ENCODE measurements at regions not wholly inside any gene's neighbourhood (a gene's known extent, or its start where the extent isn't known, plus 50 kb on each side); places are given as distances from the start of the nearest gene placed in this dataset.
"Not testable (repeated sequence)": the region's sequence is repeated elsewhere in the genome, so short reads cannot be mapped to it uniquely, and the experiment has no call there.

- Histone ChIP-seq H3K79me2 (ENCODE audit: control insufficient read depth, insufficient read depth, low read length) (no peaks in the 10 kb centered on the region), H3K27me3 (ENCODE audit: control insufficient read depth, insufficient read depth, low read length) (no peaks in the 10 kb centered on the region), H4K20me1 (ENCODE audit: control insufficient read depth, extremely low read depth, insufficient read depth, low read length) (no peaks in the 10 kb centered on the region), H3K4me1 (ENCODE audit: control insufficient read depth, extremely low read depth, insufficient read depth, low read length) (no peaks in the 10 kb centered on the region), H3K27ac (ENCODE audit: insufficient read depth, low read length) (no peak overlapping the region), H3K36me3 (ENCODE audit: control insufficient read depth, insufficient read depth, low read length) (no peaks in the 10 kb centered on the region), H3K9me3 (ENCODE audit: control insufficient read depth, insufficient read depth, low read depth, low read length) (no peaks in the 10 kb centered on the region), H3K4me2 (ENCODE audit: extremely low read depth, insufficient read depth, low read length) (no peak overlapping the region), H3K9ac (ENCODE audit: insufficient read depth, low read length) (no peak overlapping the region), H3K4me3 (replicated peaks in 1 of 4; ENCODE audit: control extremely low read depth in 1 of 4, insufficient read depth in 1 of 4, low read depth in 3 of 4, low read length in 4 of 4) (no peak overlapping the region), H2AFZ (ENCODE audit: low read length) (no peak overlapping the region)
- no peak for DNase-seq (ENCODE audit: low read depth in 2 of 2)
- no peak for TF ChIP-seq CTCF (conservative IDR thresholded peaks at IDR 0.05 in 1 of 2, IDR thresholded peaks at IDR 0.05 in 1 of 2; ENCODE audit: low read depth in 1 of 2, low read length in 2 of 2)
- TF ChIP-seq EZH2 (IDR thresholded peaks at IDR 0.05; ENCODE audit: low read length, missing control alignments): no peak
Observed at GRCh38 chr4:131344761-131345160, 1804.3 kb upstream of the PCDH10 start.

GRCh38 chr4:131347816-131348215, 1801.3 kb upstream of the PCDH10 start:
- no peaks in the 10 kb centered on the region for H3K36me3 ChIP-seq (ENCODE audit: control insufficient read depth, insufficient read depth, low read length)
- no peak for DNase-seq (ENCODE audit: low read depth in 2 of 2)
- H3K79me2 ChIP-seq (ENCODE audit: control insufficient read depth, insufficient read depth, low read length): no peaks in the 10 kb centered on the region
- H4K20me1 ChIP-seq (ENCODE audit: control insufficient read depth, extremely low read depth, insufficient read depth, low read length): no peaks in the 10 kb centered on the region
- TF ChIP-seq CTCF (conservative IDR thresholded peaks at IDR 0.05 in 1 of 2, IDR thresholded peaks at IDR 0.05 in 1 of 2; ENCODE audit: low read depth in 1 of 2, low read length in 2 of 2) (no peak), EZH2 (IDR thresholded peaks at IDR 0.05; ENCODE audit: low read length, missing control alignments) (no peak)
- H2AFZ ChIP-seq (ENCODE audit: low read length): no peak overlapping the region
- H3K9ac ChIP-seq (ENCODE audit: insufficient read depth, low read length): no peak overlapping the region
- H3K27ac ChIP-seq (ENCODE audit: insufficient read depth, low read length): no peak overlapping the region
- H3K4me1 ChIP-seq (ENCODE audit: control insufficient read depth, extremely low read depth, insufficient read depth, low read length): no peaks in the 10 kb centered on the region
- no peaks in the 10 kb centered on the region for H3K27me3 ChIP-seq (ENCODE audit: control insufficient read depth, insufficient read depth, low read length)
- no peak overlapping the region for H3K4me2 ChIP-seq (ENCODE audit: extremely low read depth, insufficient read depth, low read length)
- no peaks in the 10 kb centered on the region for H3K9me3 ChIP-seq (ENCODE audit: control insufficient read depth, insufficient read depth, low read depth, low read length)
- no peak overlapping the region for H3K4me3 ChIP-seq (replicated peaks in 1 of 4; ENCODE audit: control extremely low read depth in 1 of 4, insufficient read depth in 1 of 4, low read depth in 3 of 4, low read length in 4 of 4)

- H3K27ac ChIP-seq (ENCODE audit: insufficient read depth, low read length): no peak overlapping the region
- no peaks in the 10 kb centered on the region for H3K9me3 ChIP-seq (ENCODE audit: control insufficient read depth, insufficient read depth, low read depth, low read length)
- TF ChIP-seq CTCF (conservative IDR thresholded peaks at IDR 0.05 in 1 of 2, IDR thresholded peaks at IDR 0.05 in 1 of 2; ENCODE audit: low read depth in 1 of 2, low read length in 2 of 2) (no peak), EZH2 (IDR thresholded peaks at IDR 0.05; ENCODE audit: low read length, missing control alignments) (no peak)
- no peak overlapping the region for H3K9ac ChIP-seq (ENCODE audit: insufficient read depth, low read length)
- no peak overlapping the region for H2AFZ ChIP-seq (ENCODE audit: low read length)
- no peak for DNase-seq (ENCODE audit: low read depth in 2 of 2)
- no peaks in the 10 kb centered on the region for H3K79me2 ChIP-seq (ENCODE audit: control insufficient read depth, insufficient read depth, low read length)
- H3K36me3 ChIP-seq (ENCODE audit: control insufficient read depth, insufficient read depth, low read length): no peaks in the 10 kb centered on the region
- H3K4me3 ChIP-seq (replicated peaks in 1 of 4; ENCODE audit: control extremely low read depth in 1 of 4, insufficient read depth in 1 of 4, low read depth in 3 of 4, low read length in 4 of 4): no peak overlapping the region
- H3K4me1 ChIP-seq (ENCODE audit: control insufficient read depth, extremely low read depth, insufficient read depth, low read length): no peaks in the 10 kb centered on the region
- H3K27me3 ChIP-seq (ENCODE audit: control insufficient read depth, insufficient read depth, low read length): no peaks in the 10 kb centered on the region
- H3K4me2 ChIP-seq (ENCODE audit: extremely low read depth, insufficient read depth, low read length): no peak overlapping the region
- no peaks in the 10 kb centered on the region for H4K20me1 ChIP-seq (ENCODE audit: control insufficient read depth, extremely low read depth, insufficient read depth, low read length)
Observed at GRCh38 chr4:131348263-131348662, 1800.8 kb upstream of the PCDH10 start.

GRCh38 chr4:131352371-131352770, 1796.7 kb upstream of the PCDH10 start:
- H3K27ac ChIP-seq (ENCODE audit: insufficient read depth, low read length); H3K4me1 ChIP-seq (ENCODE audit: control insufficient read depth, extremely low read depth, insufficient read depth, low read length); DNase-seq (ENCODE audit: low read depth in 2 of 2); H3K36me3 ChIP-seq (ENCODE audit: control insufficient read depth, insufficient read depth, low read length); H3K79me2 ChIP-seq (ENCODE audit: control insufficient read depth, insufficient read depth, low read length); H3K4me3 ChIP-seq (replicated peaks in 1 of 4; ENCODE audit: control extremely low read depth in 1 of 4, insufficient read depth in 1 of 4, low read depth in 3 of 4, low read length in 4 of 4); H3K9me3 ChIP-seq (ENCODE audit: control insufficient read depth, insufficient read depth, low read depth, low read length); H2AFZ ChIP-seq (ENCODE audit: low read length); H3K9ac ChIP-seq (ENCODE audit: insufficient read depth, low read length); H4K20me1 ChIP-seq (ENCODE audit: control insufficient read depth, extremely low read depth, insufficient read depth, low read length); H3K4me2 ChIP-seq (ENCODE audit: extremely low read depth, insufficient read depth, low read length); H3K27me3 ChIP-seq (ENCODE audit: control insufficient read depth, insufficient read depth, low read length): not testable (repeated sequence)

Data from fibroblast of lung (primary cell).